Fibroblast of lung (primary cell): ENCODE measurements at regions not wholly inside any gene's neighbourhood (a gene's known extent, or its start where the extent isn't known, plus 50 kb on each side); places are given as distances from the start of the nearest gene placed in this dataset.

ENCODE experiments used
- EZH2 ChIP-seq: IDR thresholded peaks from 2 replicates; pipeline ENCODE4 v1.5.1; 2012; ENCODE audit warnings: low read length, control low read depth, mild to moderate bottlenecking; ENCODE audit errors: missing control alignments
- TF ChIP-seq, protein P1 (sequence below), 2 donors: IDR thresholded peaks in 1 of 2; conservative IDR thresholded peaks in 1 of 2; 1 replicate in 1 of 2; 2 replicates in 1 of 2; pipeline ENCODE4 v1.5.1; 2011 to 2012; ENCODE audit warnings: low read length in 2 of 2, control low read depth in 1 of 2, inconsistent platforms in 1 of 2, low read depth in 1 of 2, mild to moderate bottlenecking in 1 of 2

DNA sequence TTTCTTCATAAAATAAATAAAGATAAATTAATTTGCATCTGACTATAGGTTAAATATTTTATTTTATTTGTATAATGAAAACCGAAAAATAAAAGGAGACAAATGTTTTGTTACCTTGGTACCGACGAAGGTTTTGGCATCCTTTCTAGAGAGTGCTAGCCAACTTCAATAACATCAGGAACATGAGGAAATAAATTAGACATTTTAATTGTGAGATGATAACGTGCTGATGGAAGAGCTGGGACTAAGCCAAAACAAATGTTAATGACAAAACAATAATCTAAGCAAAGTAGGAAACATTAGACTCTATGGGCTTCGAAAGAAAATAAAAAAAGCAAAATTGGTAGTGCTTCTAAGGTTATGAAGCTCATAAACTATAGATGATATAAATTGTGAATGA lies 201.0 kb downstream of the IRX2 start:
- TF ChIP-seq, protein P1, sequence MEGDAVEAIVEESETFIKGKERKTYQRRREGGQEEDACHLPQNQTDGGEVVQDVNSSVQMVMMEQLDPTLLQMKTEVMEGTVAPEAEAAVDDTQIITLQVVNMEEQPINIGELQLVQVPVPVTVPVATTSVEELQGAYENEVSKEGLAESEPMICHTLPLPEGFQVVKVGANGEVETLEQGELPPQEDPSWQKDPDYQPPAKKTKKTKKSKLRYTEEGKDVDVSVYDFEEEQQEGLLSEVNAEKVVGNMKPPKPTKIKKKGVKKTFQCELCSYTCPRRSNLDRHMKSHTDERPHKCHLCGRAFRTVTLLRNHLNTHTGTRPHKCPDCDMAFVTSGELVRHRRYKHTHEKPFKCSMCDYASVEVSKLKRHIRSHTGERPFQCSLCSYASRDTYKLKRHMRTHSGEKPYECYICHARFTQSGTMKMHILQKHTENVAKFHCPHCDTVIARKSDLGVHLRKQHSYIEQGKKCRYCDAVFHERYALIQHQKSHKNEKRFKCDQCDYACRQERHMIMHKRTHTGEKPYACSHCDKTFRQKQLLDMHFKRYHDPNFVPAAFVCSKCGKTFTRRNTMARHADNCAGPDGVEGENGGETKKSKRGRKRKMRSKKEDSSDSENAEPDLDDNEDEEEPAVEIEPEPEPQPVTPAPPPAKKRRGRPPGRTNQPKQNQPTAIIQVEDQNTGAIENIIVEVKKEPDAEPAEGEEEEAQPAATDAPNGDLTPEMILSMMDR (conservative IDR thresholded peaks at IDR 0.05 in 1 of 2, IDR thresholded peaks at IDR 0.05 in 1 of 2; ENCODE audit: low read depth in 1 of 2, low read length in 2 of 2) = no peak
- TF ChIP-seq EZH2 = no peak
